ENCODE measurements at regions not wholly inside any gene's neighbourhood (a gene's known extent, or its start where the extent isn't known, plus 50 kb on each side); places are given as distances from the start of the nearest gene placed in this dataset.

- WGBS: 66% methylated on average over 3 of the region's 3 CpGs
- Histone ChIP-seq H3K4me1 (ENCODE audit: insufficient read depth) (peaks cover 1% of the 10 kb centered on the region), H3K36me3 (ENCODE audit: insufficient read depth) (no peaks in the 10 kb centered on the region), H3K27ac (ENCODE audit: low read depth) (no peak overlapping the region), H3K4me3 (ENCODE audit: low read depth, low read length) (no peak overlapping the region)
- no peak for DNase-seq (ENCODE audit: extremely low spot score)
These were observed 59.9 kb upstream of the WDR17 start for GRCh38 chr4:176005766-176006165.

DNA sequence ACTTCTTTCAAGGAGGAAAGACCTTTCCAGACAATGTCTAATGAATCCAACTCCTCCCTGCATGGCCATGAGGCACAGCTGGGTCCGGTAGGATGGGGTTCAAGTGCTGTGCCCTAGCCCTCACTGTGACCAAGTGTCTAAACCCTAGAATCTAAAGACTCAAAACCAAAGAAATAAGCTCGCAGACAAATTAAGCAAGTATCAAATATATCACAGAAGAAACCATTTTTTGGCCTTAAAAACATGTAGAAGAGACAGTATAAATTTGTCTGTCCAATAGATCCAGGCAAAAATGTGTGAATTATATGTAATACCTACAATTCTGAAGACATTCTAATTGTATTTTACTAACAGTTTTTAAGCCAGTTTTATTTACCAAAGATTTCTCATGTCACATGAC lies 56.4 kb upstream of the WDR17 start:
- Histone ChIP-seq H3K4me1 (ENCODE audit: insufficient read depth) (no peaks in the 10 kb centered on the region), H3K4me3 (ENCODE audit: low read depth, low read length) (no peak overlapping the region), H3K36me3 (ENCODE audit: insufficient read depth) (no peaks in the 10 kb centered on the region), H3K27ac (ENCODE audit: low read depth) (no peak overlapping the region)
- WGBS: 94% methylated on average over 2 of the region's 2 CpGs
- no peak for DNase-seq (ENCODE audit: extremely low spot score)

- Histone ChIP-seq H3K36me3 (ENCODE audit: insufficient read depth) (no peaks in the 10 kb centered on the region), H3K27ac (ENCODE audit: low read depth) (no peak overlapping the region)
- 56% methylated on average over 2 of the region's 2 CpGs for WGBS
These were observed 54.1 kb upstream of the WDR17 start for GRCh38 chr4:176011529-176011928.

GRCh38 chr4:176013476-176014247 lies 52.0 kb upstream of the WDR17 start:
- H3K4me3 ChIP-seq (ENCODE audit: low read depth, low read length): no peak overlapping the region
- H3K36me3 ChIP-seq (ENCODE audit: insufficient read depth): no peaks in the 10 kb centered on the region
- H3K4me1 ChIP-seq (ENCODE audit: insufficient read depth): no peaks in the 10 kb centered on the region
- H3K27ac ChIP-seq (ENCODE audit: low read depth): no peak overlapping the region
- DNase-seq (ENCODE audit: extremely low spot score): no peak
- WGBS: 77% methylated on average over 8 of the region's 8 CpGs

More at GRCh38 chr4:176011529-176011928, 54.1 kb upstream of the WDR17 start:
- Histone ChIP-seq H3K4me3 (ENCODE audit: low read depth, low read length) (no peak overlapping the region), H3K4me1 (ENCODE audit: insufficient read depth) (no peaks in the 10 kb centered on the region)
- DNase-seq (ENCODE audit: extremely low spot score): no peak

- no peaks in the 10 kb centered on the region for H3K4me1 ChIP-seq (ENCODE audit: insufficient read depth)
- H3K27ac ChIP-seq (ENCODE audit: low read depth): no peak overlapping the region
- H3K4me3 ChIP-seq (ENCODE audit: low read depth, low read length): no peak overlapping the region
- H3K36me3 ChIP-seq (ENCODE audit: insufficient read depth): no peaks in the 10 kb centered on the region
- no peak for DNase-seq (ENCODE audit: extremely low spot score)
These were observed 51.0 kb upstream of the WDR17 start for GRCh38 chr4:176014583-176015108.

Data from urinary bladder (tissue), 3 donors.